ENCODE measurements at regions not wholly inside any gene's neighbourhood (a gene's known extent, or its start where the extent isn't known, plus 50 kb on each side); places are given as distances from the start of the nearest gene placed in this dataset.

DNA sequence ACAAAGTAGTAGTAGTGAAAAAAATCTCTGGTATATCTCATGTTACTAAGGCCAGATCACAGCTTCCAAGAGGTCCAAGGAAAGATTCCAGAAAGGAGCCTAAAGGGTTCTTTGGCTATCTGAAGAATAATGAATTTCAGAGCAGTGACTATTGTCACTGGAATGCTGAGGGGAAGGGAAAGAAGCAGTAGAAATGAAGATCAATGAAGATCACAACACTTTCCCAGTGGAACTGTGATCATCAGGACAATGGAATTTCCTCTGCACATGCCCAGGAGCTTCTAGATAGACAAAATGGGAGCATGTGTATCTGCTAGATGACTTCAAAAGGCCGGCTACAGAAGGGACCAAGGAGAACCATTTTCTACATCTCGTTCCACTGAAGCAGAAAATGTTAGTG, 219.5 kb upstream of the PHYHIPL start:
- no peak for TF ChIP-seq POLR2A (IDR thresholded peaks at IDR 0.05)
- TF ChIP-seq, protein P1, sequence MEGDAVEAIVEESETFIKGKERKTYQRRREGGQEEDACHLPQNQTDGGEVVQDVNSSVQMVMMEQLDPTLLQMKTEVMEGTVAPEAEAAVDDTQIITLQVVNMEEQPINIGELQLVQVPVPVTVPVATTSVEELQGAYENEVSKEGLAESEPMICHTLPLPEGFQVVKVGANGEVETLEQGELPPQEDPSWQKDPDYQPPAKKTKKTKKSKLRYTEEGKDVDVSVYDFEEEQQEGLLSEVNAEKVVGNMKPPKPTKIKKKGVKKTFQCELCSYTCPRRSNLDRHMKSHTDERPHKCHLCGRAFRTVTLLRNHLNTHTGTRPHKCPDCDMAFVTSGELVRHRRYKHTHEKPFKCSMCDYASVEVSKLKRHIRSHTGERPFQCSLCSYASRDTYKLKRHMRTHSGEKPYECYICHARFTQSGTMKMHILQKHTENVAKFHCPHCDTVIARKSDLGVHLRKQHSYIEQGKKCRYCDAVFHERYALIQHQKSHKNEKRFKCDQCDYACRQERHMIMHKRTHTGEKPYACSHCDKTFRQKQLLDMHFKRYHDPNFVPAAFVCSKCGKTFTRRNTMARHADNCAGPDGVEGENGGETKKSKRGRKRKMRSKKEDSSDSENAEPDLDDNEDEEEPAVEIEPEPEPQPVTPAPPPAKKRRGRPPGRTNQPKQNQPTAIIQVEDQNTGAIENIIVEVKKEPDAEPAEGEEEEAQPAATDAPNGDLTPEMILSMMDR (IDR thresholded peaks at IDR 0.05) = no peak

Measured in suprapubic skin (tissue), 3 donors.